C4-2B (cell line): ENCODE measurements at regions not wholly inside any gene's neighbourhood (a gene's known extent, or its start where the extent isn't known, plus 50 kb on each side); places are given as distances from the start of the nearest gene placed in this dataset.

ENCODE experiments used
- CTCF ChIP-seq: fragments of 450-650 bp; conservative IDR thresholded peaks from 2 replicates; pipeline ENCODE4 v1.5.1; 2017; ENCODE audit warnings: mild to moderate bottlenecking
- ZFX ChIP-seq: fragments of 450-650 bp; IDR thresholded peaks from 2 replicates; pipeline ENCODE4 v1.6.1; 2017

- TF ChIP-seq CTCF: no peak
- no peak for TF ChIP-seq ZFX
Measured at GRCh38 chr3:66618066-66618465, 117.2 kb upstream of the LRIG1 start.
